ENCODE measurements at regions not wholly inside any gene's neighbourhood (a gene's known extent, or its start where the extent isn't known, plus 50 kb on each side); places are given as distances from the start of the nearest gene placed in this dataset.
"Not testable (repeated sequence)": the region's sequence is repeated elsewhere in the genome, so short reads cannot be mapped to it uniquely, and the experiment has no call there.

- CTCF ChIA-PET, result no interaction called here
- TF ChIP-seq LEF1 (IDR thresholded peaks at IDR 0.05; ENCODE audit: borderline replicate concordance) (no peak), NFRKB (IDR thresholded peaks at IDR 0.05) (no peak)
- POLR2A ChIA-PET, result no interaction called here
- no peak for DNase-seq (ENCODE audit: extremely low spot score)
These were observed 155.6 kb upstream of the CNTNAP4 start for GRCh38 chr16:76121636-76122035.

DNA sequence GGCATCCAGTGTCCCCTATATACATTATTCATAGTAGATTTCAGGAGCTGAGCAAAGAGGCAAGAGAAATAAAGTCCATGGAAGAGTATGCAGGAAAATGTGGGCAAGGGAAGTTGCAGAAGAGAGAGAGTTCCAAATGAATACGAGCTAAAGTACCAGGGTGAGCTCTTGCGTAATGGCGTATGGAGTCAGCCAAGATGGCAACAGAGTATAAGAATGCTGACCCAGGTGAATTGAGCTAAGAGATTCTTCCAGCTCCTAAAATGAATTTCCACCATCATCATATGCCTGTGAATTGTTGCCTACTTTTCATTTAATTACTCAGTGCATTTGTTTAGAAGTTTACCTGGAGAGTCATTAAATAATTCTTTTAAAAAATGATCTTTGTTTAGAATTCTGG, 153.2 kb upstream of the CNTNAP4 start:
- ChIA-PET POLR2A (no interaction called here), CTCF (no interaction called here)
- DNase-seq (ENCODE audit: extremely low spot score), result no peak
- TF ChIP-seq NFRKB (IDR thresholded peaks at IDR 0.05), result no peak
- TF ChIP-seq ELF4 (IDR thresholded peaks at IDR 0.05), result no peak
- TF ChIP-seq L3MBTL2 (conservative IDR thresholded peaks at IDR 0.05), result no peak
- no peak for TF ChIP-seq ARNT (IDR thresholded peaks at IDR 0.05)
- TF ChIP-seq SUZ12 (IDR thresholded peaks at IDR 0.05), result no peak
- TF ChIP-seq PKNOX1 (IDR thresholded peaks at IDR 0.05), result no peak
- TF ChIP-seq FOXA1 (IDR thresholded peaks at IDR 0.05), result no peak
- TF ChIP-seq LEF1 (IDR thresholded peaks at IDR 0.05; ENCODE audit: borderline replicate concordance), result no peak
- TF ChIP-seq FOXM1 (IDR thresholded peaks at IDR 0.05; ENCODE audit: borderline replicate concordance), result no peak
- no peak for TF ChIP-seq HDGF (IDR thresholded peaks at IDR 0.05; ENCODE audit: borderline replicate concordance)
- no peak for TF ChIP-seq TARDBP (IDR thresholded peaks at IDR 0.05)
- no peak for TF ChIP-seq SP1 (IDR thresholded peaks at IDR 0.05)
- no peak for TF ChIP-seq BHLHE40 (IDR thresholded peaks at IDR 0.05; ENCODE audit: borderline replicate concordance)
- TF ChIP-seq FOXK2 (IDR thresholded peaks at IDR 0.05), result no peak

DNA sequence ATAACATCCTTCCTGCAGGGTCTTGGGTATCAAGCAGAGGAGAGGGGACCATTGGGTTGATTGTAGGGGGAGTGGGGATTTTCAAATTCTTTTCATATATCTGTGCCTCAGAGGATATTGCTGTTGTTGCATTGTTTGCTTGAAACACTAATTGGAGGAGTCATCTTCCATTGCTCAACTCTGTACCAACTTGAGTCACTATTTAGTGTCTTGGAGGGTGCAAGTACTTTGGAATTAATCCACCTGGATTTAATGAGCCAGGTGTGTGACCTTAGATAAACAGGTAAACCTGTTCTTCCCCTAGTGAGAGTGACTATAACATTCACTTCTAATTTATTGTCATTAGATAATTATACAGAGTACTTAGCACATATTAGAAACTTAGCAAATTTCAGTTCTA, 151.3 kb upstream of the CNTNAP4 start:
- CTCF ChIA-PET, result no interaction called here

GRCh38 chr16:76138056-76138455, 139.1 kb upstream of the CNTNAP4 start:
- CTCF ChIA-PET, result not testable (repeated sequence)

More for the DNA sequence above, 151.3 kb upstream of the CNTNAP4 start:
- no peak for TF ChIP-seq BHLHE40 (IDR thresholded peaks at IDR 0.05; ENCODE audit: borderline replicate concordance)
- TF ChIP-seq SUZ12 (IDR thresholded peaks at IDR 0.05), result no peak
- TF ChIP-seq FOXA1 (IDR thresholded peaks at IDR 0.05), result no peak
- no peak for TF ChIP-seq L3MBTL2 (conservative IDR thresholded peaks at IDR 0.05)
- TF ChIP-seq SP1 (IDR thresholded peaks at IDR 0.05), result no peak
- no peak for TF ChIP-seq FOXM1 (IDR thresholded peaks at IDR 0.05; ENCODE audit: borderline replicate concordance)
- POLR2A ChIA-PET, result no interaction called here
- no peak for DNase-seq (ENCODE audit: extremely low spot score)

GRCh38 chr16:76157629-76158028, 119.6 kb upstream of the CNTNAP4 start:
- ChIA-PET CTCF (no interaction called here), POLR2A (no interaction called here)
- no peak for TF ChIP-seq HDGF (IDR thresholded peaks at IDR 0.05; ENCODE audit: borderline replicate concordance)
- no peak for TF ChIP-seq ELF4 (IDR thresholded peaks at IDR 0.05)
- TF ChIP-seq ZNF384 (IDR thresholded peaks at IDR 0.05), result no peak
- TF ChIP-seq CTBP1 (IDR thresholded peaks at IDR 0.05; ENCODE audit: borderline replicate concordance), result no peak
- TF ChIP-seq L3MBTL2 (conservative IDR thresholded peaks at IDR 0.05), result no peak
- no peak for TF ChIP-seq NFRKB (IDR thresholded peaks at IDR 0.05)
- TF ChIP-seq FOXK2 (IDR thresholded peaks at IDR 0.05), result no peak
- no peak for TF ChIP-seq BHLHE40 (IDR thresholded peaks at IDR 0.05; ENCODE audit: borderline replicate concordance)
- no peak for TF ChIP-seq TARDBP (IDR thresholded peaks at IDR 0.05)
- no peak for TF ChIP-seq SUZ12 (IDR thresholded peaks at IDR 0.05)
- no peak for TF ChIP-seq PKNOX1 (IDR thresholded peaks at IDR 0.05)
- no peak for TF ChIP-seq FOXM1 (IDR thresholded peaks at IDR 0.05; ENCODE audit: borderline replicate concordance)
- no peak for TF ChIP-seq LEF1 (IDR thresholded peaks at IDR 0.05; ENCODE audit: borderline replicate concordance)
- TF ChIP-seq FOXA1 (IDR thresholded peaks at IDR 0.05), result no peak
- no peak for TF ChIP-seq ARNT (IDR thresholded peaks at IDR 0.05)
- TF ChIP-seq SP1 (IDR thresholded peaks at IDR 0.05), result no peak
- peak; percentile 5 for DNase-seq (ENCODE audit: extremely low spot score)

More at GRCh38 chr16:76138056-76138455, 139.1 kb upstream of the CNTNAP4 start:
- DNase-seq (ENCODE audit: extremely low spot score); POLR2A ChIA-PET: not testable (repeated sequence)

DNA sequence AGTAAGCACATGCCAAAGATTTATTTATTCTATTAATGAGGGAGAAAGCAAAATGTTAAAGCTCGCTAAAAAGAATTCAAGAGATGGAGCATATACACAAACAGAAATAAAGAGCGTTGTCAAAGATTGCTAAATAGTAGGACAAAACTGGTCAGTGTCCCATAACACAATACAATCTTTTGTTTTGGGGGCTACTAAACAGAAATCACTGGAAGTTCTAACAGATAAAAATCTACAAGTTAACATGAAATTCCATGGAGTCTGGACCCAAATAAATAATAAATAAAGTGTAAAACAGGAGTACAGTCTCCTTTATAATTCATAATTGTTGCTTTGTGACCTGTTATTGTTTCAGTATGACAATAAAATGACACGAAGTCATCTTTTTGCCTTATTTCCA, 115.2 kb upstream of the CNTNAP4 start:
- no peak for DNase-seq (ENCODE audit: extremely low spot score)
- no peak for TF ChIP-seq ZNF384 (IDR thresholded peaks at IDR 0.05)
- TF ChIP-seq TARDBP (IDR thresholded peaks at IDR 0.05), result no peak
- no peak for TF ChIP-seq ELF4 (IDR thresholded peaks at IDR 0.05)
- no peak for TF ChIP-seq HDGF (IDR thresholded peaks at IDR 0.05; ENCODE audit: borderline replicate concordance)
- TF ChIP-seq PKNOX1 (IDR thresholded peaks at IDR 0.05), result no peak
- TF ChIP-seq BHLHE40 (IDR thresholded peaks at IDR 0.05; ENCODE audit: borderline replicate concordance), result no peak
- TF ChIP-seq FOXM1 (IDR thresholded peaks at IDR 0.05; ENCODE audit: borderline replicate concordance), result no peak
- TF ChIP-seq LEF1 (IDR thresholded peaks at IDR 0.05; ENCODE audit: borderline replicate concordance), result no peak
- TF ChIP-seq FOXA1 (IDR thresholded peaks at IDR 0.05), result no peak
- no peak for TF ChIP-seq SP1 (IDR thresholded peaks at IDR 0.05)
- TF ChIP-seq L3MBTL2 (conservative IDR thresholded peaks at IDR 0.05), result no peak
- TF ChIP-seq ARNT (IDR thresholded peaks at IDR 0.05), result no peak
- TF ChIP-seq FOXK2 (IDR thresholded peaks at IDR 0.05), result no peak
- no peak for TF ChIP-seq SUZ12 (IDR thresholded peaks at IDR 0.05)
- TF ChIP-seq NFRKB (IDR thresholded peaks at IDR 0.05), result no peak
- TF ChIP-seq CTBP1 (IDR thresholded peaks at IDR 0.05; ENCODE audit: borderline replicate concordance), result no peak
- ChIA-PET POLR2A (no interaction called here), CTCF (no interaction called here)

DNA sequence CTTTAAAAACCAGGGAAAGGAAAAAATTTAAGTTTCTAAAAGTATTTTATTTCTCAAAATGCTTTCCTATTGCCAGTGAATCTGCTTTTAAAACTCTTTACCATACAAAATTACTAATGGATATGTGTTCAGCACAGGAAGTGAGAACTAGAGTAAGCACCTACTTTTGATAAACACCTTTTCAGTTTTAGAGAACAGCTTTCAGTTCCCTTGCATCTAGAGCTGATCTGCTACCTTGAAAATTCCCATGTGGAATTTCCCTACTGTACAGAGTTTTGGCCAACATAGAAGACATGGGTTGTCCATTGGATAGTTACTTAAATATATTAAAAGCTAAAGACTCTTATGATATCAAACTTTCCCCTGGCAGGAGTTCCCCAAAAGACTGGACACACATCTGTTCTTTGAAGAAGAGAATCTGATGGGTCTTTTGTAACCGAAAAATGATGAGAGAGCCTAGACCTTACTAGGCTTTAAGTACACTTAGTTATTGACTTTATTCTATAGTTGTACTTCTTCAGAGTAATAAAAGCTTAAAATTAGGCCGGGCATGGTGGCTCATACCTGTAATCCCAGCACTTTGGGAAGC, 112.1 kb upstream of the CNTNAP4 start:
- DNase-seq (ENCODE audit: extremely low spot score), result no peak
- ChIA-PET CTCF (no interaction called here), POLR2A (no interaction called here)
- no peak for TF ChIP-seq LEF1 (IDR thresholded peaks at IDR 0.05; ENCODE audit: borderline replicate concordance)

Measured in HEK293T (cell line).